A549 (cell line): ENCODE measurements at regions not wholly inside any gene's neighbourhood (a gene's known extent, or its start where the extent isn't known, plus 50 kb on each side); places are given as distances from the start of the nearest gene placed in this dataset.

ENCODE experiments used
- ATAC-seq, 2 experiments: fragments of 200-7000 bp in 1 of 2; fragments of >200 bp in 1 of 2; cut with Nextera tagmentation in 1 of 2; cut with Tn5 transposase in 1 of 2; 3 replicates each; pipeline versions ENCODE4 v1.8.0 to v1.9.1; 2018 to 2020; ENCODE audit warnings: mild to moderate bottlenecking in 1 of 2, moderate library complexity in 1 of 2
- CTCF ChIA-PET: fragments of 300-600 bp; sonication (Branson Sonifier 250); formaldehyde crosslinking; extraction: SDS; loops from one replicate; lab custom pipeline; 2021; ENCODE audit warnings: antibody characterized with exemption, inconsistent platforms; lab: Yijun Ruan, JAX
- POLR2A ChIA-PET: fragments of 350-600 bp; formaldehyde crosslinking; extraction: SDS; loops from one replicate; lab custom pipeline; 2021; ENCODE audit warnings: antibody characterized with exemption, inconsistent platforms; lab: Yijun Ruan, JAX
- DNase-seq, 2 experiments: peaks; one replicate each; pipeline versions ENCODE4 v3.0.0 to v3.0.0-alpha.2; 2011 to 2016; ENCODE audit warnings: low read depth in 1 of 2, low spot score in 1 of 2
- FAIRE-seq: peaks from 2 replicates; lab custom pipeline; 2011; peaks lifted over from hg19 to GRCh38; lab: Jason Lieb, UNC
- H3K27ac ChIP-seq, 2 experiments: fragments of >200 bp; sonication (Bioruptor Twin); formaldehyde crosslinking; 3 replicates each; pipeline ENCODE4 v1.5.1; 2016 to 2017
- H3K4me1 ChIP-seq: fragments of >200 bp; sonication (Bioruptor Twin); formaldehyde crosslinking; 3 replicates; pipeline ENCODE4 v1.6.1; 2016
- H3K4me2 ChIP-seq: fragments of >200 bp; sonication (Bioruptor Twin); formaldehyde crosslinking; 3 replicates; pipeline ENCODE4 v1.6.1; 2016
- H3K4me3 ChIP-seq: fragments of >200 bp; sonication (Bioruptor Twin); formaldehyde crosslinking; 3 replicates; pipeline ENCODE4 v1.5.1; 2016
- H3K9me3 ChIP-seq: fragments of >200 bp; sonication (Bioruptor Twin); formaldehyde crosslinking; 3 replicates; pipeline ENCODE4 v1.6.1; 2016
- BHLHE40 ChIP-seq: IDR thresholded peaks from 2 replicates; pipeline ENCODE4 v1.6.1; 2012; ENCODE audit warnings: low read depth, low read length, inconsistent platforms
- CBX2 ChIP-seq: fragments of 200-600 bp; sonication (generic); IDR thresholded peaks from 2 replicates; pipeline ENCODE4 v1.6.1; 2016; ENCODE audit warnings: low read depth, mild to moderate bottlenecking, borderline replicate concordance
- CHD4 ChIP-seq: fragments of 200-600 bp; sonication (generic); IDR thresholded peaks from 2 replicates; pipeline ENCODE4 v1.6.1; 2016; ENCODE audit warnings: antibody characterized with exemption, mild to moderate bottlenecking, borderline replicate concordance
- EHF ChIP-seq: fragments of 250-450 bp; sonication (Bioruptor Pico); IDR thresholded peaks from 2 replicates; pipeline ENCODE4 v1.5.0; 2020; ENCODE audit warnings: mild to moderate bottlenecking
- ESRRA ChIP-seq: fragments of 150-350 bp; IDR thresholded peaks from 2 replicates; pipeline ENCODE4 v1.6.1; 2014; ENCODE audit warnings: mild to moderate bottlenecking, low read length, borderline replicate concordance
- FOXS1 ChIP-seq: fragments of 250-450 bp; sonication (Bioruptor Pico); IDR thresholded peaks from 2 replicates; pipeline ENCODE4 v1.5.0; 2020; ENCODE audit warnings: mild to moderate bottlenecking, moderate library complexity
- GATA3 ChIP-seq: IDR thresholded peaks from 2 replicates; pipeline ENCODE4 v1.6.1; 2012; ENCODE audit warnings: borderline replicate concordance
- HDAC2 ChIP-seq: fragments of 200-600 bp; sonication (generic); IDR thresholded peaks from 2 replicates; pipeline ENCODE4 v1.6.1; 2016
- HEYL ChIP-seq: fragments of 250-450 bp; sonication (Bioruptor Pico); IDR thresholded peaks from 2 replicates; pipeline ENCODE4 v1.8.0; 2021; ENCODE audit warnings: mild to moderate bottlenecking, moderate library complexity
- HOXA7 ChIP-seq: fragments of 250-450 bp; sonication (Bioruptor Pico); IDR thresholded peaks from 2 replicates; pipeline ENCODE4 v1.5.0; 2020; ENCODE audit warnings: mild to moderate bottlenecking, moderate library complexity
- HOXB13 ChIP-seq: fragments of 250-450 bp; sonication (Bioruptor Pico); IDR thresholded peaks from 2 replicates; pipeline ENCODE4 v1.5.0; 2020; ENCODE audit warnings: low read depth, mild to moderate bottlenecking, moderate library complexity
- JUN ChIP-seq, 2 experiments: fragments of >200 bp; sonication (Bioruptor Twin); formaldehyde crosslinking; IDR thresholded peaks; 2 replicates in 1 of 2; 3 replicates in 1 of 2; pipeline ENCODE4 v1.6.1; 2016 to 2017
- KDM1A ChIP-seq: fragments of 200-600 bp; sonication (generic); IDR thresholded peaks from 2 replicates; pipeline ENCODE4 v1.6.1; 2016; ENCODE audit warnings: low read depth, mild to moderate bottlenecking
- KDM5A ChIP-seq: fragments of 200-600 bp; sonication (generic); IDR thresholded peaks from 2 replicates; pipeline ENCODE4 v1.6.1; 2016; ENCODE audit warnings: antibody characterized with exemption, mild to moderate bottlenecking
- MAFK ChIP-seq: fragments of 450-650 bp; IDR thresholded peaks from 2 replicates; pipeline ENCODE4 v1.6.1; 2014; ENCODE audit not compliant: partially characterized antibody
- MAZ ChIP-seq: fragments of 150-350 bp; IDR thresholded peaks from 2 replicates; pipeline ENCODE4 v1.6.1; 2014; ENCODE audit warnings: antibody characterized with exemption, low read depth, low read length, borderline replicate concordance
- NR3C1 ChIP-seq: fragments of >200 bp; sonication (Bioruptor Twin); formaldehyde crosslinking; IDR thresholded peaks from 3 replicates; pipeline ENCODE4 v1.6.1; 2017
- RAD21 ChIP-seq, 2 experiments: fragments of >200 bp in 1 of 2; sonication (Bioruptor Twin) in 1 of 2; formaldehyde crosslinking in 1 of 2; IDR thresholded peaks in 1 of 2; conservative IDR thresholded peaks in 1 of 2; 2 replicates in 1 of 2; 3 replicates in 1 of 2; pipeline ENCODE4 v1.6.1; 2012 to 2018; ENCODE audit warnings: inconsistent platforms in 1 of 2
- RFX5 ChIP-seq: fragments of 450-650 bp; IDR thresholded peaks from 2 replicates; pipeline ENCODE4 v1.7.1; 2014; ENCODE audit warnings: antibody characterized with exemption, mild to moderate bottlenecking, moderate library complexity
- RNF2 ChIP-seq: fragments of 200-600 bp; sonication (generic); IDR thresholded peaks from 2 replicates; pipeline ENCODE4 v1.6.1; 2016; ENCODE audit warnings: low read depth, mild to moderate bottlenecking, antibody characterized with exemption, moderate library complexity, borderline replicate concordance
- SREBF2 ChIP-seq: fragments of 450-650 bp; IDR thresholded peaks from 2 replicates; pipeline ENCODE4 v1.6.1; 2014; ENCODE audit warnings: mild to moderate bottlenecking, moderate library complexity
- TFCP2L1 ChIP-seq: fragments of 250-450 bp; sonication (Bioruptor Pico); IDR thresholded peaks from 2 replicates; pipeline ENCODE4 v1.5.0; 2021; ENCODE audit warnings: mild to moderate bottlenecking
- ZSCAN20 ChIP-seq: fragments of 250-450 bp; sonication (Bioruptor Pico); IDR thresholded peaks from 2 replicates; pipeline ENCODE4 v1.8.0; 2022; ENCODE audit warnings: mild to moderate bottlenecking, moderate library complexity
- WGBS: methylation state at CpG from one replicate; pipeline ENCODE4 v1.1.6; 2017; ENCODE audit errors: missing lambda C conversion rate; 5-methylcytosine and 5-hydroxymethylcytosine counted together
- TF ChIP-seq, protein P1 (sequence below): fragments of 250-450 bp; sonication (Bioruptor Pico); IDR thresholded peaks from 2 replicates; pipeline ENCODE4 v1.5.0; 2020; ENCODE audit warnings: low read depth, mild to moderate bottlenecking, moderate library complexity
- TF ChIP-seq, protein P2 (sequence below): fragments of >200 bp; sonication (Bioruptor Twin); formaldehyde crosslinking; IDR thresholded peaks from 3 replicates; pipeline ENCODE4 v1.6.1; 2016
- TF ChIP-seq, protein P3 (sequence below): fragments of >200 bp; sonication (Bioruptor Twin); formaldehyde crosslinking; IDR thresholded peaks from 2 replicates; pipeline ENCODE4 v1.6.1; 2016
- TF ChIP-seq, protein P4 (sequence below): fragments of >200 bp; sonication (Bioruptor Twin); formaldehyde crosslinking; IDR thresholded peaks from 3 replicates; pipeline ENCODE4 v1.5.1; 2016

DNA sequence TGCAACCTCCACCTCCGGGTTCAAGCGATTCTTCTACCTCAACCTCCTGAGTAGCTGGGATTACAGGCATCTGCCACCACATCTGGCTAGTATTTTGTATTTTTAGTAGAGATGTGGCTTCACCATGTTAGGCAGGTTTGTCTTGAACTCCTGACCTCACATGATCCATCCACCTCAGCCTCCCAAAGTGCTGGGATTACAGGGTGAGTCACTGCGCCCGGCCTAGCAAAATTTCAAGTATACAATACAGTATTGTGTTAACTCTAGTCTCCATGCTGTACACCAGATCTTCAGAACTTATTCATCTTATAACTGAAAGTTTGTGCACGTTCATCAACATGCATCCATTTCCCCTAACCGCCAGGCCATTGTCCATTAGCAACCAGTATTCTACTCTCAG is 115.1 kb upstream of the MDGA2 start (continued):
- TF ChIP-seq, protein P1, sequence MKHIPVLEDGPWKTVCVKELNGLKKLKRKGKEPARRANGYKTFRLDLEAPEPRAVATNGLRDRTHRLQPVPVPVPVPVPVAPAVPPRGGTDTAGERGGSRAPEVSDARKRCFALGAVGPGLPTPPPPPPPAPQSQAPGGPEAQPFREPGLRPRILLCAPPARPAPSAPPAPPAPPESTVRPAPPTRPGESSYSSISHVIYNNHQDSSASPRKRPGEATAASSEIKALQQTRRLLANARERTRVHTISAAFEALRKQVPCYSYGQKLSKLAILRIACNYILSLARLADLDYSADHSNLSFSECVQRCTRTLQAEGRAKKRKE (CRISPR knock-in tag) = no peak
- TF ChIP-seq MAZ = no peak
- TF ChIP-seq, protein P2, sequence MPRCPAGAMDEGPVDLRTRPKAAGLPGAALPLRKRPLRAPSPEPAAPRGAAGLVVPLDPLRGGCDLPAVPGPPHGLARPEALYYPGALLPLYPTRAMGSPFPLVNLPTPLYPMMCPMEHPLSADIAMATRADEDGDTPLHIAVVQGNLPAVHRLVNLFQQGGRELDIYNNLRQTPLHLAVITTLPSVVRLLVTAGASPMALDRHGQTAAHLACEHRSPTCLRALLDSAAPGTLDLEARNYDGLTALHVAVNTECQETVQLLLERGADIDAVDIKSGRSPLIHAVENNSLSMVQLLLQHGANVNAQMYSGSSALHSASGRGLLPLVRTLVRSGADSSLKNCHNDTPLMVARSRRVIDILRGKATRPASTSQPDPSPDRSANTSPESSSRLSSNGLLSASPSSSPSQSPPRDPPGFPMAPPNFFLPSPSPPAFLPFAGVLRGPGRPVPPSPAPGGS = no peak
- no peak for TF ChIP-seq ESRRA
- no peak for TF ChIP-seq RAD21 (conservative IDR thresholded peaks at IDR 0.05 in 1 of 2, IDR thresholded peaks at IDR 0.05 in 1 of 2)
- TF ChIP-seq SREBF2 = no peak

DNA sequence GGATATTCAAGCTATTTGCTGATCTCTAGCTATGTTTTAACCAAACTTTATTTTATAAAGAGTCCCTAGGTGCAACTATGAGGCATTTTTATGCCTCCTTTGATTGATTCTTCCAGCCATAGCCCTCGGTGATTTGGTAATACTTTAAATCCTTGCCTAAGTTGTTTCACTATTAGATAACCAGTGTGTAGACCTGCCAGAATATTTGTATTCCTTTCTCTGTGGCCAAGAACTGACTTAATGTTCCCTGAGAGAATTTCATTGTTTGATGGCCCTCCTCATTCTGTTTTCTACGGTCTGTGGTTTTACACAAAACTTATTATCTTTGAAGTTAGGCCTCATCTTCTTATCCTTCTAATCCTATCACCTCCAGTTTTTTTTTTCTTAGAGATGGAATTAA is 109.7 kb upstream of the MDGA2 start:
- CTCF ChIA-PET = no interaction called here
- FAIRE-seq = no peak
- TF ChIP-seq, protein P3, sequence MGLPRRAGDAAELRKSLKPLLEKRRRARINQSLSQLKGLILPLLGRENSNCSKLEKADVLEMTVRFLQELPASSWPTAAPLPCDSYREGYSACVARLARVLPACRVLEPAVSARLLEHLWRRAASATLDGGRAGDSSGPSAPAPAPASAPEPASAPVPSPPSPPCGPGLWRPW = no peak
- no peak for TF ChIP-seq HEYL
- no peak for TF ChIP-seq KDM1A
- no peak for TF ChIP-seq FOXS1
- no peak for TF ChIP-seq CBX2
- no peak for TF ChIP-seq HOXB13 (CRISPR knock-in tag)
- no peak for TF ChIP-seq CHD4

DNA sequence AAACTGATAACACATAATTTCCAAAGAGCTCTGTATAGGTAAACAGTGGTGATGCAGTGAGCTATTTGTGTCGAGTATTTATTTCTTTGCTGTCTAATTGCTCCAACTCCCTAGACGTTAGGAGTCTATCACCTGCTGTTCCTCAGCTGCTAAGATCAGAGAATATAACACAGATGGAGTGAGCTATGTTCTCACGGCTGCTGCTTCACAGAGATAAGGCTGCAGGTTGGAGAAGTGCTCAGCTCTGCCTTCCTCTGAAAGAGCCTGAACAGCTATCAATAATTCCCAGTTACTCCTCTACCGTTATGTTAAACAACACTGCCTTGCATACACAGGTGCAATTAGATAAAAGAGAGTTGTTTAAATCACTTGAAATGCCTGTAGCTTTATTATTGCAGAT is 103.2 kb upstream of the MDGA2 start:
- CTCF ChIA-PET = no interaction called here
- TF ChIP-seq HOXA7 (CRISPR knock-in tag) = no peak
- no peak for TF ChIP-seq RFX5
- no peak for TF ChIP-seq FOXS1
- TF ChIP-seq EHF (CRISPR knock-in tag) = no peak
- no peak for TF ChIP-seq BHLHE40
- no peak for TF ChIP-seq NR3C1
- no peak for TF ChIP-seq KDM5A
- TF ChIP-seq, protein P3 = no peak
- TF ChIP-seq CHD4 = no peak
- TF ChIP-seq RNF2 = no peak
- no peak for TF ChIP-seq GATA3
- no peak for TF ChIP-seq ESRRA
- TF ChIP-seq, protein P2 = no peak
- TF ChIP-seq, protein P4, sequence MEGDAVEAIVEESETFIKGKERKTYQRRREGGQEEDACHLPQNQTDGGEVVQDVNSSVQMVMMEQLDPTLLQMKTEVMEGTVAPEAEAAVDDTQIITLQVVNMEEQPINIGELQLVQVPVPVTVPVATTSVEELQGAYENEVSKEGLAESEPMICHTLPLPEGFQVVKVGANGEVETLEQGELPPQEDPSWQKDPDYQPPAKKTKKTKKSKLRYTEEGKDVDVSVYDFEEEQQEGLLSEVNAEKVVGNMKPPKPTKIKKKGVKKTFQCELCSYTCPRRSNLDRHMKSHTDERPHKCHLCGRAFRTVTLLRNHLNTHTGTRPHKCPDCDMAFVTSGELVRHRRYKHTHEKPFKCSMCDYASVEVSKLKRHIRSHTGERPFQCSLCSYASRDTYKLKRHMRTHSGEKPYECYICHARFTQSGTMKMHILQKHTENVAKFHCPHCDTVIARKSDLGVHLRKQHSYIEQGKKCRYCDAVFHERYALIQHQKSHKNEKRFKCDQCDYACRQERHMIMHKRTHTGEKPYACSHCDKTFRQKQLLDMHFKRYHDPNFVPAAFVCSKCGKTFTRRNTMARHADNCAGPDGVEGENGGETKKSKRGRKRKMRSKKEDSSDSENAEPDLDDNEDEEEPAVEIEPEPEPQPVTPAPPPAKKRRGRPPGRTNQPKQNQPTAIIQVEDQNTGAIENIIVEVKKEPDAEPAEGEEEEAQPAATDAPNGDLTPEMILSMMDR = no peak
- no peak for TF ChIP-seq TFCP2L1
- TF ChIP-seq HDAC2 = no peak
- no peak for TF ChIP-seq MAFK
- TF ChIP-seq ZSCAN20 (CRISPR knock-in tag) = no peak
- TF ChIP-seq JUN (IDR thresholded peaks at IDR 0.05) = no peak
- no peak for ATAC-seq
- Histone ChIP-seq H3K4me3 (no peak overlapping the region), H3K9me3 (no peaks in the 10 kb centered on the region; the same call in 2 of the 3 replicates), H3K4me2 (no peak overlapping the region), H3K4me1 (no peaks in the 10 kb centered on the region), H3K27ac (no peak overlapping the region)
- POLR2A ChIA-PET = no interaction called here
- DNase-seq = no peak
- 0% methylated on average over 4 of the region's 4 CpGs for WGBS
- FAIRE-seq = no peak

More for the DNA sequence above, 109.7 kb upstream of the MDGA2 start:
- ATAC-seq = no peak
- POLR2A ChIA-PET = no interaction called here
- no peak overlapping the region for H3K4me2 ChIP-seq
- H3K4me1 ChIP-seq = no peaks in the 10 kb centered on the region
- no peak for DNase-seq
- WGBS = 10% methylated on average over 2 of the region's 2 CpGs
- H3K27ac ChIP-seq = no peak overlapping the region
- peaks cover 3% of the 10 kb centered on the region; the same call in 2 of the 3 replicates for H3K9me3 ChIP-seq
- H3K4me3 ChIP-seq = no peak overlapping the region
